ENCODE measurements at regions not wholly inside any gene's neighbourhood (a gene's known extent, or its start where the extent isn't known, plus 50 kb on each side); places are given as distances from the start of the nearest gene placed in this dataset.

DNA sequence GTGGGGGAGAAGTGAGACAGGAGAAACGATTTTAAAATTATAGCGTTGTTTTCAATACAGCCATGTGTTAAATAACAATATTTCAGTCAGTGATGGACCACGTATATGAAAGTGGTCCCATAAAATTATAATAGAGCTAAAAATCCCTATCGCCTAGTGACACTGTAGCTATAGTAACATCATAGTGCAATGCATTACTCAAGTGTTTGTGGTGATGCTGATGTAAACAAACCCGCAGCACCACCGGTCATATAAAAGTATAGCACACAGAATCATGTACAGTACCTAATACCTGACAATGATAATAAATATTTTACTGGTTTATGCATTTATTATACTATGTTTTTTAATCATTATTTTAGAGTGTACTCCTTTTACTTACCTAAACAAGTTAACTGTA lies 407.4 kb upstream of the SEMA6A start:
- DNase-seq (ENCODE audit: insufficient read length, low spot score): no peak
- no peak for FAIRE-seq
- TF ChIP-seq POU2F2 (IDR thresholded peaks at IDR 0.05; ENCODE audit: low read depth, low read length): no peak
- no peak for TF ChIP-seq TAF1 (IDR thresholded peaks at IDR 0.05; ENCODE audit: low read depth, low read length)
- TF ChIP-seq POLR2A (IDR thresholded peaks at IDR 0.05; ENCODE audit: low read depth, low read length): no peak
- TF ChIP-seq SPI1 (IDR thresholded peaks at IDR 0.05; ENCODE audit: low read depth, low read length): no peak
- TF ChIP-seq PAX5 (IDR thresholded peaks at IDR 0.05; ENCODE audit: insufficient read depth, low read length, severe bottlenecking): no peak
- no peak for TF ChIP-seq POLR2AphosphoS5 (IDR thresholded peaks at IDR 0.05; ENCODE audit: low read depth, low read length)

DNA sequence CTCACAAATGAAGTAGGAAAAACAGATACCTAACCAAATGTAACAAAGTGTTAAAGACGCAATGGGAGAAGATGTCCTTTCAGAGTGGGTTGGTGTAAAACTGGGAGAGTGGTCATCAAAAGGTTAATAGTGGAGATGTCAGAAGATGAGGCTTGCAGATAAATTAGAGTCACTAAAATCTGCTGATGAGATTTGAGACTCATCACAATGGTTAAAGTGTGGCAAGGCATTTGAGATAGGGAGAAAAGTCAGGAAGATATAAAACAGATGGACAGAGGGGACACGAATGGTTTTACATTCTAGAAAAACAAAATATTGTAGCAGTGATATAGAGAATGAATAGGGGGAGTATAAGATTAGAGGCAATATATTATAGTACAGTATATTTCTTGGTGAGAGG lies 406.0 kb upstream of the SEMA6A start:
- DNase-seq (ENCODE audit: insufficient read length, low spot score): no peak

DNA sequence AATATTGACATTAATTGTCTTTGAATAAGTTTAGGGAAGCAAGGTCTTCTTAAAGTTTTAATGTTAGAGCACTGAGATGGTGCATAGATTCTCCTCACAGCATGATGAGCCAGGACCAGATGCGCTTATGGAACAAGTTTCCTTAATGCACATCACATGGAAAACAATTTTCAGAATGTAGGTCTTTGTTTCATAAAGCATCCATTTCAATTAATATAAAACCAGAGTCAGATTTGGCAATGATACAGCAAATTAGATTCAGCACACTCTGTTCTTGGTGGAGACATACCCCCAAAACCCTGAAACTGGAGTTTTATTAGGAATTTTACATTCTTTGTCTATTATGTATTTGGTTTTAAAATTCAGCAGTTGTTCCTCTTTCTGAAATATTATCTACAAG lies 402.1 kb upstream of the SEMA6A start:
- DNase-seq (ENCODE audit: insufficient read length, low spot score) (no peak), FAIRE-seq (no peak)
- TF ChIP-seq TAF1 (IDR thresholded peaks at IDR 0.05; ENCODE audit: low read depth, low read length) (no peak), SPI1 (IDR thresholded peaks at IDR 0.05; ENCODE audit: low read depth, low read length) (no peak), POU2F2 (IDR thresholded peaks at IDR 0.05; ENCODE audit: low read depth, low read length) (no peak), PAX5 (IDR thresholded peaks at IDR 0.05; ENCODE audit: insufficient read depth, low read length, severe bottlenecking) (no peak), POLR2A (IDR thresholded peaks at IDR 0.05; ENCODE audit: low read depth, low read length) (no peak)

More for the DNA sequence above, 406.0 kb upstream of the SEMA6A start:
- TF ChIP-seq PAX5 (IDR thresholded peaks at IDR 0.05; ENCODE audit: insufficient read depth, low read length, severe bottlenecking) (no peak), POLR2A (IDR thresholded peaks at IDR 0.05; ENCODE audit: low read depth, low read length) (no peak), TAF1 (IDR thresholded peaks at IDR 0.05; ENCODE audit: low read depth, low read length) (no peak), POLR2AphosphoS5 (IDR thresholded peaks at IDR 0.05; ENCODE audit: low read depth, low read length) (no peak), POU2F2 (IDR thresholded peaks at IDR 0.05; ENCODE audit: low read depth, low read length) (no peak), SPI1 (IDR thresholded peaks at IDR 0.05; ENCODE audit: low read depth, low read length) (no peak)
- FAIRE-seq: no peak

DNA sequence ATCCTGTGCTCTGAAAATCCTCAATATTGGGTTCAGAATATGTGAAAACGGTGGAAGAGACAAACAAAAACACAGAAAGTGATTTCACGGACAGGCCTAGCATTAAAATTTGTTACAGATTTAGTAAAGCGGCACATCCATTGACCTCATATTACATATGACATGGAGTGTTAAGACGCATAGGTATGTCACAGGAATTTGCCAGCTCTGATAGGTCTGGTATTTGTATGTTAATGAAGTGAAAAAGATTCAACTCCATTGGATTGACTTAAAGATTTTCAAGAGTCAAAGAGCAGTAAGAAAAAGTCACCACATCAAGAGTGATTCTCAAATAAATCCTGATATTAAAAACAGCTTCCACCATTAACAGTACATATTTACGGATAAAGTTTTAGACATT lies 396.5 kb upstream of the SEMA6A start:
- FAIRE-seq (no peak), DNase-seq (ENCODE audit: insufficient read length, low spot score) (no peak)
- no peak for TF ChIP-seq POU2F2 (IDR thresholded peaks at IDR 0.05; ENCODE audit: low read depth, low read length)
- no peak for TF ChIP-seq PAX5 (IDR thresholded peaks at IDR 0.05; ENCODE audit: insufficient read depth, low read length, severe bottlenecking)
- TF ChIP-seq POLR2A (IDR thresholded peaks at IDR 0.05; ENCODE audit: low read depth, low read length): no peak
- TF ChIP-seq TAF1 (IDR thresholded peaks at IDR 0.05; ENCODE audit: low read depth, low read length): no peak
- no peak for TF ChIP-seq SPI1 (IDR thresholded peaks at IDR 0.05; ENCODE audit: low read depth, low read length)
- no peak for TF ChIP-seq POLR2AphosphoS5 (IDR thresholded peaks at IDR 0.05; ENCODE audit: low read depth, low read length)

DNA sequence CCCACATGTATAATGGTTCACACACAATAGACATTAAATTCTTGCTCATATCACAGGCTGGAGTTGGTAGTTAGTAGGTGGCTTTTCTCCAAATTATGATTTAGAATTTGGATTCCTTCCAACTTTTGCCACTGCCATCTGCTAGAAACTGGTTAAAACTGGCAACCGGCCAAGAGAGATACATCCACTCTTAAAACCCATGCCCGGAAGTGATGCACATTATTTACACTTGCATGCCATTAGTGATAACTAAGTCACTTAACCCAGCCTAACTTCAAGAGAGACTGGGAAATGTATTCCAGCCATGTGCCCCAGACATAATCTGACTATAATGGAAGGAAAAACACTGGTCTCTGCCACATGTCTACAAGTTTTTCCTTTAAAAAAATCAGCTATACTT lies 395.7 kb upstream of the SEMA6A start:
- TF ChIP-seq POLR2AphosphoS5 (IDR thresholded peaks at IDR 0.05; ENCODE audit: low read depth, low read length): no peak
- TF ChIP-seq TAF1 (IDR thresholded peaks at IDR 0.05; ENCODE audit: low read depth, low read length): no peak
- TF ChIP-seq SPI1 (IDR thresholded peaks at IDR 0.05; ENCODE audit: low read depth, low read length): no peak
- no peak for TF ChIP-seq POLR2A (IDR thresholded peaks at IDR 0.05; ENCODE audit: low read depth, low read length)
- TF ChIP-seq PAX5 (IDR thresholded peaks at IDR 0.05; ENCODE audit: insufficient read depth, low read length, severe bottlenecking): no peak
- TF ChIP-seq POU2F2 (IDR thresholded peaks at IDR 0.05; ENCODE audit: low read depth, low read length): no peak
- FAIRE-seq: no peak
- no peak for DNase-seq (ENCODE audit: insufficient read length, low spot score)

DNA sequence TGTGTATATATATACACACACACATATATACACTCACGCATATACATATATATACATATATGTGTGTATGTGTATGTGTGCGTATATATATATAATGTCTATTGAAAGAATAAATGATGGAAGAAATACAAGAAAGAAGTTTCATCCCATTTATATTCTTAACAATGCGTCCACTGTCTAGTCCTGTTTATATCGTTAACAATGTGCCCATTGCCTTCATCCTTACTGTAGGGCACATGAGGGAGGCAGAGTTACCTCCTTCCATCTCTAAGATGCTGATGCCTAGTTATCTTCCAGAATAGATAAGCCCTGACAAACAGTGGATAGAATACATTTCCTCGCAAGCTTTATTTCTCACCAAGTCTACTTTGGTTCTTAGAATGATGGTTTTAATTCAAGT lies 389.8 kb upstream of the SEMA6A start:
- no peak for FAIRE-seq
- TF ChIP-seq POLR2A (IDR thresholded peaks at IDR 0.05; ENCODE audit: low read depth, low read length): no peak
- no peak for DNase-seq (ENCODE audit: insufficient read length, low spot score)

DNA sequence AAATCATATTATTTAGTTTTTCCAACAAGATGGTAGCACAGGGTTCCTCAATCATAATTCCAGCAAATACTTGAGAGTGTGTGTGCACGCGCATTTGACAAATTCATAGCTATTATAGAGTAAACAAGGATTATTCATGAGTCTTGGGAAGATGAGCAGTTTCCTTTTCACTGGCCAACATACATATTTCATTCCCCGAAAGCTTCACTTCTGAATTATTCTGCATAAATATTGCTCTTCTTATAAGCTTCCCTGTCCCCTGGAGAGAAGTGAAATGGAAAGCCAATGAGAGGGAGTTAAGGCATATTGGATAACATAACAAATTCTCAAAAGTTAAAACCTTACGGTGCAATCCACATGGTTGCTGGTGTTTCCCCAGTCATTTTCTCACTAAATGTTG lies 386.4 kb upstream of the SEMA6A start:
- FAIRE-seq (no peak), DNase-seq (ENCODE audit: insufficient read length, low spot score) (no peak)

DNA sequence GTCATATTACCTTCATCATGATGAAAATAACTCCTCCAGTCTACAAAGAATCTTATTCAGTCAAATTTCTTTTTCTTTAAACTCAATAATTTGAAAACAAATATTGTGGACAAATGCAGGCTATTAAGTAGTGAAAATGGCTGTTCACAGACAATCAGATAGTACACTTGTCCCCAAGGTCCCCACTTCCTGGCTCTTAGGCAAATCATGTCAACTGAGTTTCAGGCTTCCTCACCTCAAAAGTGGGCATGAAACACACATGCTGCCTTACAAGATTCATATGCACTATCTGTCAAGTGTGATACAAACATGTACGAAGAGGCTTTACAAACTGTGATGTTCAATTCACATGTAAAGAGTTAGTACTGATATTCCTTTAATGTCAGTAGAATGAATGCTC lies 385.2 kb upstream of the SEMA6A start:
- no peak for TF ChIP-seq TAF1 (IDR thresholded peaks at IDR 0.05; ENCODE audit: low read depth, low read length)
- TF ChIP-seq POU2F2 (IDR thresholded peaks at IDR 0.05; ENCODE audit: low read depth, low read length): no peak
- no peak for TF ChIP-seq PAX5 (IDR thresholded peaks at IDR 0.05; ENCODE audit: insufficient read depth, low read length, severe bottlenecking)
- TF ChIP-seq POLR2AphosphoS5 (IDR thresholded peaks at IDR 0.05; ENCODE audit: low read depth, low read length): no peak
- no peak for TF ChIP-seq POLR2A (IDR thresholded peaks at IDR 0.05; ENCODE audit: low read depth, low read length)
- no peak for TF ChIP-seq SPI1 (IDR thresholded peaks at IDR 0.05; ENCODE audit: low read depth, low read length)
- DNase-seq (ENCODE audit: insufficient read length, low spot score): no peak
- FAIRE-seq: no peak

More for the DNA sequence above, 386.4 kb upstream of the SEMA6A start:
- no peak for TF ChIP-seq POLR2AphosphoS5 (IDR thresholded peaks at IDR 0.05; ENCODE audit: low read depth, low read length)
- no peak for TF ChIP-seq PAX5 (IDR thresholded peaks at IDR 0.05; ENCODE audit: insufficient read depth, low read length, severe bottlenecking)

DNA sequence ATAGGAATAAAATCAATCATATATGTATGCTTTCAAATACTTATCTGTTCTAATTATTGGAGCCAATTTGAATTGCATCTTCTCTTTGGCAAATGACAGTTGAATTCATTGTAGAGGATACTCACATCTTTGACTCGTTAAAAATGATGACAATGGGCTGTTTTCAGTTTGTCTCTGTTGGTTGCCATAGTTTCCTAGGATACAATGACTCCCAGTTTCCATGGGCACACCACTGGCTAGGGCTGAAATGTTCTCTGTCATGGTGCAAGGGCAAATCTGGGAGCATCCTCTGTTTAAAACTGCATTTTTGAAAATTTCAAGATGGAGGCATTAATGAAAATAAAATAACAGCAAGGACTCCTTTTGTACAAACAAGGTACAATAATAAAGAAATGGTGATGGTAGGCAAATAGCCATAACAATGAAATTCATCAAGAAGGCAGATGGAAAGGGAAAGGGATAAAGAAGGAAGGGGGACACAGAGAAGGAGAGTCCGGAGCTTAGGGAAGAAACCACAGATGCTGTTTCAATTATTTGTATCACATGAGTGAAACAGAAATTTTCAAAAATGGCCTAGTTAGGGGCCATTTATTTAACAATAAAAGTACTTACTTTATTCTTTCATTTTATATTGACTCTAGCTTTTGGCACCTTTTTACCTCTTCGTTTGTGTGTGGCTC lies 378.8 kb upstream of the SEMA6A start:
- DNase-seq (ENCODE audit: insufficient read length, low spot score) (no peak), FAIRE-seq (no peak)

DNA sequence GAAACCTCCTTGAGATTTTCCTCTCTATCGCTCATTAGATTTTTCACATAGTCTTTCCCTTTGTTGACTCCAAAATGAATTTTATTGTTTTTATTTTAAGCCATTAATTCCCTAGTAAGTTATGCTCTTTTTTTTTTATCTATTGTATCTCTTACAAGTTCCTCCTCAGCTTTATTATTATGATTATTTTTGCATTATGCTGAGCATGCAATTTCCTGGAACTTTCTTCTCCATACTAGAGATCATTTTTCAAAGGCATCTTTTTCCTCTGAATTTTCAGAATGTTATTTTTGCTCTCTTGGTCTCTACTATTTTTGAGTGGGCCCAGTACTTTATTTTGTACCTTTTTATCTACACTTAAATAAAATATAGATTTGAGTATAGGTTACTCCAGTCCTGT lies 376.6 kb upstream of the SEMA6A start:
- TF ChIP-seq POLR2A (IDR thresholded peaks at IDR 0.05; ENCODE audit: low read depth, low read length): no peak
- TF ChIP-seq SPI1 (IDR thresholded peaks at IDR 0.05; ENCODE audit: low read depth, low read length): no peak
- TF ChIP-seq PAX5 (IDR thresholded peaks at IDR 0.05; ENCODE audit: insufficient read depth, low read length, severe bottlenecking): no peak
- no peak for TF ChIP-seq POLR2AphosphoS5 (IDR thresholded peaks at IDR 0.05; ENCODE audit: low read depth, low read length)
- no peak for TF ChIP-seq TAF1 (IDR thresholded peaks at IDR 0.05; ENCODE audit: low read depth, low read length)
- TF ChIP-seq POU2F2 (IDR thresholded peaks at IDR 0.05; ENCODE audit: low read depth, low read length): no peak
- DNase-seq (ENCODE audit: insufficient read length, low spot score) (no peak), FAIRE-seq (no peak)

More for the DNA sequence above, 378.8 kb upstream of the SEMA6A start:
- TF ChIP-seq TAF1 (IDR thresholded peaks at IDR 0.05; ENCODE audit: low read depth, low read length): no peak
- no peak for TF ChIP-seq PAX5 (IDR thresholded peaks at IDR 0.05; ENCODE audit: insufficient read depth, low read length, severe bottlenecking)
- TF ChIP-seq POLR2A (IDR thresholded peaks at IDR 0.05; ENCODE audit: low read depth, low read length): no peak
- TF ChIP-seq POLR2AphosphoS5 (IDR thresholded peaks at IDR 0.05; ENCODE audit: low read depth, low read length): no peak
- TF ChIP-seq SPI1 (IDR thresholded peaks at IDR 0.05; ENCODE audit: low read depth, low read length): no peak
- TF ChIP-seq POU2F2 (IDR thresholded peaks at IDR 0.05; ENCODE audit: low read depth, low read length): no peak
